Osteocyte (in vitro differentiated cells): ENCODE measurements at regions not wholly inside any gene's neighbourhood (a gene's known extent, or its start where the extent isn't known, plus 50 kb on each side); places are given as distances from the start of the nearest gene placed in this dataset.
"Not testable (repeated sequence)": the region's sequence is repeated elsewhere in the genome, so short reads cannot be mapped to it uniquely, and the experiment has no call there.

Experiments used
- DNase-seq: peaks from one replicate; pipeline ENCODE4 v3.0.0; 2021; ENCODE audit warnings: mixed read lengths; ENCODE audit not compliant: unreplicated experiment; ENCODE audit errors: extremely low spot score
- H3K27ac Mint-ChIP-seq: one replicate; pipeline ENCODE4 v1.8.0; 2021; ENCODE audit warnings: mild to moderate bottlenecking, mixed read lengths; ENCODE audit not compliant: unreplicated experiment
- H3K27me3 Mint-ChIP-seq: one replicate; pipeline ENCODE4 v1.8.0; 2021; ENCODE audit warnings: mixed read lengths; ENCODE audit not compliant: unreplicated experiment
- H3K36me3 Mint-ChIP-seq: one replicate; pipeline ENCODE4 v1.8.0; 2021; ENCODE audit warnings: mixed read lengths; ENCODE audit not compliant: unreplicated experiment
- H3K4me1 Mint-ChIP-seq: one replicate; pipeline ENCODE4 v1.8.0; 2021; ENCODE audit warnings: mixed read lengths; ENCODE audit not compliant: unreplicated experiment
- H3K4me3 Mint-ChIP-seq: one replicate; pipeline ENCODE4 v1.8.0; 2021; ENCODE audit warnings: mild to moderate bottlenecking, moderate library complexity, mixed read lengths; ENCODE audit not compliant: unreplicated experiment
- H3K9me3 Mint-ChIP-seq: one replicate; pipeline ENCODE4 v1.8.0; 2021; ENCODE audit warnings: mixed read lengths; ENCODE audit not compliant: unreplicated experiment
- CTCF ChIP-seq: fragments of 200-600 bp; sonication (generic); IDR thresholded peaks from 2 replicates; pipeline ENCODE4 v1.5.0; 2021; ENCODE audit warnings: antibody characterized with exemption, mild to moderate bottlenecking, moderate library complexity

- H3K27ac Mint-ChIP-seq = no peak overlapping the region
- H3K4me3 Mint-ChIP-seq = no peak overlapping the region
- no peaks in the 10 kb centered on the region for H3K9me3 Mint-ChIP-seq
- TF ChIP-seq CTCF = no peak
- H3K27me3 Mint-ChIP-seq = no peaks in the 10 kb centered on the region
- no peaks in the 10 kb centered on the region for H3K4me1 Mint-ChIP-seq
- DNase-seq = no peak
- H3K36me3 Mint-ChIP-seq = no peaks in the 10 kb centered on the region
Measured at GRCh38 chr2:66189553-66189952, 245.4 kb upstream of the MEIS1 start.

GRCh38 chr2:66186537-66186936 lies 248.4 kb upstream of the MEIS1 start:
- Mint-ChIP-seq H3K27me3 (no peaks in the 10 kb centered on the region), H3K4me1 (no peaks in the 10 kb centered on the region), H3K4me3 (no peak overlapping the region), H3K36me3 (no peaks in the 10 kb centered on the region), H3K27ac (no peak overlapping the region), H3K9me3 (no peaks in the 10 kb centered on the region)
- TF ChIP-seq CTCF = no peak
- DNase-seq = no peak

DNA sequence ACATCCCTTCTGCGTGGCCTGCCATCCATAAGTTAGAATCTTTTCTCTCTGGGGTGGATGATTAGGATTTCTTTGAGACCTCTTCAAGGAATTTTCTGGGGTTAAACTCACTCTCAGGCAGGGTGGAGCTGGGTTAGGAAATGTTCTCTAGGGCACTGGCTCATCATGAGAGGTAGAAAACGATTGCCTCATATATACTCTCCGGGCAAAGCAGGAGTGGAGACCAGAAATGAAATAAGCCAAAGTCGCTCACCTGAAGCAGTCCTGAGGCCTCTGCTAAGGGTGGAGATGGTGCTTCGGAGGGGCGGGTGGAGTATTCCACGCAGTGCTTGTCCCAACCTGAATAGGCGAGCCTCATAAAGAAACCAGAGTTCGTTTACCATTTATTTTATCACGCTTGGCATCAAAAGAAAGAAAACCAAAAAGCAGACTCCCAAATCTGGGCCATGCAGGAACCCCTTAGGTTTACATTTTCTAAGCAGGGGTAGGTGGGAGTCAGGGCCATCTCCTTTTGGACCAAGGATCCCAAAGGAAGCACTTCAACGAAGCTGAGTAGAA lies 249.3 kb upstream of the MEIS1 start:
- H3K36me3 Mint-ChIP-seq = no peaks in the 10 kb centered on the region
- no peaks in the 10 kb centered on the region for H3K4me1 Mint-ChIP-seq
- no peak overlapping the region for H3K4me3 Mint-ChIP-seq
- no peak overlapping the region for H3K27ac Mint-ChIP-seq
- no peaks in the 10 kb centered on the region for H3K9me3 Mint-ChIP-seq
- no peak for DNase-seq
- TF ChIP-seq CTCF = no peak
- no peaks in the 10 kb centered on the region for H3K27me3 Mint-ChIP-seq

GRCh38 chr2:66177128-66177796 lies 257.7 kb upstream of the MEIS1 start:
- H3K36me3 Mint-ChIP-seq, H3K27ac Mint-ChIP-seq, H3K4me1 Mint-ChIP-seq, H3K27me3 Mint-ChIP-seq, DNase-seq, H3K4me3 Mint-ChIP-seq: not testable (repeated sequence)
- H3K9me3 Mint-ChIP-seq = peaks cover 11% of the 10 kb centered on the region

DNA sequence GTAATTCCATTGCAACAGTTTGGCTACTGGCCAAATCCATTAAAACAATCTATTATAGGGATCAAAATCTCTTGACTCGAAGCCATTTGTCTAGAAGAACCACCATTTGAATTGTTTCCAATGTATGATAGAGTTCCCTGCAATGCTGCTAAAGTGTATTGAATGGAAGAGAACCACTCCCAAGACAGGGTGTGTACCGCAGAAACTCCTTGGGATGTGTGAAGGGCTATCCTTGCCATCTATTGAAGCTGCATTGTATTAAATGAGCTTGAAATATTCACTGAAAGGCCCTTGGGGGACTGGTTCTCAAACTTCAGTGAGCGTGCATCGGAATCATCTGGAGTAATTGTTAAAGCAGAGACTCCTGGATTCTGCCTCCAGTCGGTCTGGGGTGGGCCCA lies 260.4 kb upstream of the MEIS1 start:
- H3K4me3 Mint-ChIP-seq = no peak overlapping the region
- DNase-seq = no peak
- H3K27ac Mint-ChIP-seq = no peak overlapping the region
- H3K4me1 Mint-ChIP-seq = no peaks in the 10 kb centered on the region
- H3K27me3 Mint-ChIP-seq = no peaks in the 10 kb centered on the region
- no peak for TF ChIP-seq CTCF
- no peaks in the 10 kb centered on the region for H3K36me3 Mint-ChIP-seq
- peaks cover 11% of the 10 kb centered on the region for H3K9me3 Mint-ChIP-seq
